GM10266 (cell line): ENCODE measurements at regions not wholly inside any gene's neighbourhood (a gene's known extent, or its start where the extent isn't known, plus 50 kb on each side); places are given as distances from the start of the nearest gene placed in this dataset.
"Not testable (repeated sequence)": the region's sequence is repeated elsewhere in the genome, so short reads cannot be mapped to it uniquely, and the experiment has no call there.

ENCODE experiments used
- DNase-seq: peaks from one replicate; pipeline ENCODE4 v3.0.0; 2012; ENCODE audit errors: extremely low spot score
- TF ChIP-seq, protein P1 (sequence below): IDR thresholded peaks from 2 replicates; pipeline ENCODE4 v1.5.1; 2012; ENCODE audit warnings: mild to moderate bottlenecking, low read depth; ENCODE audit not compliant: control insufficient read depth, insufficient read depth; ENCODE audit errors: missing control alignments

- TF ChIP-seq, protein P1, sequence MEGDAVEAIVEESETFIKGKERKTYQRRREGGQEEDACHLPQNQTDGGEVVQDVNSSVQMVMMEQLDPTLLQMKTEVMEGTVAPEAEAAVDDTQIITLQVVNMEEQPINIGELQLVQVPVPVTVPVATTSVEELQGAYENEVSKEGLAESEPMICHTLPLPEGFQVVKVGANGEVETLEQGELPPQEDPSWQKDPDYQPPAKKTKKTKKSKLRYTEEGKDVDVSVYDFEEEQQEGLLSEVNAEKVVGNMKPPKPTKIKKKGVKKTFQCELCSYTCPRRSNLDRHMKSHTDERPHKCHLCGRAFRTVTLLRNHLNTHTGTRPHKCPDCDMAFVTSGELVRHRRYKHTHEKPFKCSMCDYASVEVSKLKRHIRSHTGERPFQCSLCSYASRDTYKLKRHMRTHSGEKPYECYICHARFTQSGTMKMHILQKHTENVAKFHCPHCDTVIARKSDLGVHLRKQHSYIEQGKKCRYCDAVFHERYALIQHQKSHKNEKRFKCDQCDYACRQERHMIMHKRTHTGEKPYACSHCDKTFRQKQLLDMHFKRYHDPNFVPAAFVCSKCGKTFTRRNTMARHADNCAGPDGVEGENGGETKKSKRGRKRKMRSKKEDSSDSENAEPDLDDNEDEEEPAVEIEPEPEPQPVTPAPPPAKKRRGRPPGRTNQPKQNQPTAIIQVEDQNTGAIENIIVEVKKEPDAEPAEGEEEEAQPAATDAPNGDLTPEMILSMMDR, result no peak
- no peak for DNase-seq
Observed at GRCh38 chr1:113292603-113293255, 97.6 kb upstream of the MAGI3 start.

DNA sequence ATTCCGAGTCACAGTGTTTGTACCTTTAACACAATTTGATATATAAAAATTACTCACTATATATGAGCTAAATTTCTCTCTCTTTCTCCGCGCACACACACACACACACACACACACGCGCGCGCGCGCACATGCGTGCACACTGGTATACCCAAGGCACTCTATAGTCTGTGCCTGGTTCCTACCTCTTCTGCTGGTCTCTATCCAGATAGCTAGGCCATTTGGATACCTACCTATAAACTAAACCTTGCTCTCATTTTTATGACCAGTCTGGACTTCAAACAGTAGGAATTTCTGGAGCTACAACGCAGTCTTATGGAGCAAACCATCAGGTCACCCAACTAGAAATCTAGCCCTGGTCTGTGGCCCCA is 97.1 kb upstream of the MAGI3 start:
- DNase-seq, result no peak
- TF ChIP-seq, protein P1, result no peak

GRCh38 chr1:113297749-113298148 is 92.6 kb upstream of the MAGI3 start:
- no peak for DNase-seq
- TF ChIP-seq, protein P1, result no peak

DNA sequence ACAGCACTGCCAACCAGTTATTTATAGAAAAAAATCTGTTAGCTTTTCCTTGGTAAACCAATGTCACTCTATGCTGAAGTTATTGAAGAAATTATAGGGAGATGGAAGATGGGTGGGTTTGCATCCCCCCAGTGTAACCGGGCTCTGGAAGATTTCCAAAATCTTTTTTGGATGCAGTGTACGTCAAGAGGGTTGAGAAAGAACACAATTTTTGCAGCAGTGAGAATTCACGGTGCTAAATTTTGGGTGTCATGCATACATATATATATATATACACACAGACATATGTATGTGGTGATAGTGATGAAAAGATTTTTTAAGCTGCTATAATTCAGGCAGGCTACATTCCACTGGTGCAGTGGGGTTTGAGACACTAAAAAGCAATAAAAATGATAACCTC is 91.4 kb upstream of the MAGI3 start:
- TF ChIP-seq, protein P1, result no peak
- DNase-seq, result no peak

DNA sequence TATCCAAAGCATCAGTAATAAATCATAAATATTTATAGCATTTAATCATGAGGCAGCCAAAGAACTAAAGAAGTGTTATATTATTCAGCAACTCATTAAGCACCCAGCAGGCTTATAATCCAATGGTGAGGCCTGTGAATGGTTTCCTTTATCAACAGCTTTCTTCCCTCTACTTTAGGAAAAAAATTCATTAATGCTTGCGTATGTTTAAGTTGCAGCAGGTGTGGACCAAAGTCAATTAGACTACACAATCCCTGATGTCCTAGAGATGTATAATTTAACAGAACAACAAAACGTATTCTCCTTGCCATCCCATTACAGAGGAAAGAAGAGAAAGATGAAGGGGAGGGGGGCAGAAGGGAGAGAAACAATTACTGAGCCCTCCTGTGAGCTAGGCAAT is 87.7 kb upstream of the MAGI3 start:
- no peak for DNase-seq
- TF ChIP-seq, protein P1, result no peak

GRCh38 chr1:113303267-113303666 is 87.0 kb upstream of the MAGI3 start:
- no peak for DNase-seq
- TF ChIP-seq, protein P1, result no peak

DNA sequence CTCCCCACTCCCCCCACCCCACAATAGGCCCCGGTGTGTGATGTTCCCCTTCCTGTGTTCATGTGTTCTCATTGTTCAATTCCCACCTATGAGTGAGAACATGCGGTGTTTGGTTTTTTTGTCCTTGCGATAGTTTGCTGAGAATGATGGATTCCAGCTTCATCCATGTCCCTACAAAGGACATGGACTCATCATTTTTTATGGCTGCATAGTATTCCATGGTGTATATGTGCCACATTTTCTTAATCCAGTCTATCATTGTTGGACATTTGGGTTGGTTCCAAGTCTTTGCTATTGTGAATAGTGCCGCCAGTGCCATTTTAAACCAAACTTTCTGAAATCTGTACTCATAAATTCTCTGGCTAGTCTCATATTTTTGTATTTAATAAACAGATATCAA is 85.3 kb upstream of the MAGI3 start:
- DNase-seq, result not testable (repeated sequence)

DNA sequence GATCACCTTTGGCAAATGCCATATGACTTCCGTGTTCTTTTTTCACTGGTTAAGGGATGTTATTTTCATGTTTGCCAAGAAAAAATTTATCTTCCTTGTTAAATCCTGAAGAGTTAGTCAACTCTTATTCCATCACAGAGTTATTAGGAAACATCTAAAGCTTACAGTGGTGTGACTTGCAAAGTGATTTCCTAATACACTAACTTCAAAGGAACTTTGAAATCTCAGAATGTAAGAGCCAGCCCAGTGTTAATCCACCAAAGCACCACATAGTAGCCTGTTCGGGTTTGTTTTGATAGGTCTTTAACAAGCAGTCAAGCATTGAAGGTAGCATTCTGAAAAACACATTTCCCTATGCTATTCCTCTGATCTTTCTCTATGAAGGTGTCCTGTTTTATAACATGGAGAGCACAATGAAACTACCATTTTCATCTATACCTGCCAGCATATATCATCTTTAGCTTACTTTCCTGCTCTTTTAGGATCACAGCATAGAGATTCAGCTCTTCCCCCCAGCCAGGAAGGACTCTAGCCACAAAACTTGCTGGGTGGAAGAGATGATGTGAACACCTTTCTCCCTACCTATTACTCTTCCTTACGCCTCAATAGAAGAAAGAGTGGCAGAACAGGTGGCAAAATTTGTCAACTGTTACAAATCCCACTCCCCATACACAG is 82.4 kb upstream of the MAGI3 start:
- DNase-seq, result no peak
- TF ChIP-seq, protein P1, result no peak

DNA sequence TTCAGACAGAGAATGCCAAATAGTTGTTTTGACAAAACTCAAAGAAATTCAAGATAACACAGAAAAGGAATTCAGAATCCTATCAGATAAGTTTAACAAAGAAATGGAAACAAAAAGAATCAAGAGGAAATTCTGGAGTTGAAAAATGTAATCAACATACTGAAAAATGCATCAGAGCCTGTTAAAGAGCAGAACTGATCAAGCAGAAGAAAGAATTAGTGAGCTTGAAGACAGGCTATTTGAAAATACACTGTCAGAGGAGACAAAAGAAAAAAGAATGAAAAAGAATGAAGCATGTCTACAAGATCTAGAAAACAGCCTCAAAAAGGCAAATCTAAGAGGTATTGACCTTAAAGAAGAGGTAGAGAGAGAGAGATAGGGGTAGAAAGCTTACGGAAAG is 77.7 kb upstream of the MAGI3 start:
- not testable (repeated sequence) for DNase-seq
